GM18502 (cell line): ENCODE measurements at regions not wholly inside any gene's neighbourhood (a gene's known extent, or its start where the extent isn't known, plus 50 kb on each side); places are given as distances from the start of the nearest gene placed in this dataset.
"Not testable (repeated sequence)": the region's sequence is repeated elsewhere in the genome, so short reads cannot be mapped to it uniquely, and the experiment has no call there.

Experiments
- ATAC-seq: cut with Tn5 transposase; IDR thresholded peaks from one replicate; pipeline ENCODE4 v1.9.1; 2021; ENCODE audit warnings: mild to moderate bottlenecking; ENCODE audit not compliant: unreplicated experiment, poor library complexity

DNA sequence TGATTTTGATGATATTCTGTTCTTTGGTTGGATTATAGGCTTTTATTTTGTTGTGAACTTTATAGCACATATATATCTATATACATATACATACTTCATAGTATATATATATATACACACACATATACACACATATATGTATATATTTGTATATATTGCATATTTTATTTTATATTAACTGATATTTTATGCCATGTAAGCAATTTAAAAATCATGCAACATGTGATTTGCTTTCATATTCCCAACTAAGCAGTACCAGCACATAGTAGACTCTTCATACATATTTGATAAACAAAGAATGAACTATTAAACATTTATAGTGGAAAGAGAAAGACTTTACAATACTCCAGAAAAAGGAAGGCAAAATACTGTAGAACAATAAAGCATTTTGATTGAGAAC, 679.2 kb downstream of the TENT5A start:
- no peak for ATAC-seq

DNA sequence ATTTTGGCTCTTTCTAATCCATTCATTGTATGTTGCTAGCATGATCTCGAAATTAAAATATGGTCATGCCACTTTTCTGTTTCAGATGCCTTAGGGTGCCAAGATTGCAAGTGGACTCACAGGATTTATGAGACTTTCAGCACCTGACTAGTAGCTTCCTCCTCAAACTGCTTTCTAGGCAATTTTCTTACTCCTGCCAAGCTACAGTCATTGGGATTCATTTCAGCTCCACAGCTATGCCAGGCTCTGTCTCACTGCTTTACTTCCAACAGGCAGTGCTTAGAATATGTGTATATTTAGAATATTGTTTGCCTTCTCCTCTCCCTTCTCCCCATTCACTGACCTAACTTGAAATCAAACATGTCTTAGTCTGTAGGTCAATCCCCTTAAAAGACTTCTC, 681.4 kb downstream of the TENT5A start:
- ATAC-seq, result no peak

DNA sequence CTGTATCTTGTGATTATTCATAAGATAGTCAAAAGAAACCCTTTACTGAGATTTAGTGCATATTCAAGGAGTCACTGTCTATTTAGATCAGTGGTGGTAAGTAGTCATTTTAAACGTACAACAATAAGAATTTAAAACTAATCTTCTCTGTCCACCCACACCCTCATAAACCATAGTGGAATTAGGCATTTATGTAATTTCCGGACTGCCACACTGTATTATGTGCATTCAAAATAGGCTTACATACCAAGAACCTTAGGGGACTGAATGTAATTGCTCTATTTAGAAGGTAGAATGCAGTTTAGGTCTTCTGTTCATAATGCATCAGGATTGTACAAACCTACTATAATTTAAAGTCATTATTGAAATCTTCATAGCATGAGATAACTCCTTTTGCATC, 685.4 kb downstream of the TENT5A start:
- ATAC-seq, result no peak

DNA sequence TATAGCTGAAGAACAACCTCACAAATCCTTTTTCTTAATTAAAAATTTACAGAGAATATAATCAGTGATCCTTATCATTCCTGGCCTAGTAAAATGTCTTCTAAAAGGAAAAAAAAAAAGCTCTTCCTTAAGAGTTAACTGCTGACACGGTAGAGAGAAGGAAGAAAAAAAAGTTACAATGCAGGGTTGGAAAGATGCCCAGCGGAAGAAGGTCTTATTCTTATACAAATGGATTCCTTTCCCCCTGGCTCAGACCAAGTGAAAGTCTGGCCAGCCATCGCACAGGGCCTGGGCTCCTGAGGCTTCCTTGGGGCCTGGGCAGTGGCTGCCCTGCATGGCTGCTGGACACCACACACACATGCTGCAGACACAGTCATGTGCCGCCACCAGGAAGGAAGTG, 688.6 kb downstream of the TENT5A start:
- ATAC-seq, result no peak

DNA sequence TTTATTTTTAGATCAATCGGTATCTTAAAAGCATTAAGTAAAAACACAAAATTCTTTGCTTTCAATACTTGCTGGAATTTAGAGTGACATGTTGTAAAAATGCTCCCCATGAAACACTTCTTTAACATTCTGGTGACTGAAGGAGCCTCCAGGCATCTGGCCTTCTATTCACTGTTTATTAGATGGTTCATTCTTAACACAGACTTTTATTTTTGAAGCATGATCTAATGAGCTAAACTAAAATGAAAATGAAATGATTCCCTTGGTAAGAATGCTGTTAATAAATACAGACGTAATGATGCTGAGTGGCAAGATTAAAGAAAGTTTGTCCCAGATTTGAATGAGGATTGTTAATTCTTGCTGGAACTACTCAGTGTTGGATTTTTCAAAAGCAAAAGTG, 698.4 kb downstream of the TENT5A start:
- ATAC-seq, result no peak

DNA sequence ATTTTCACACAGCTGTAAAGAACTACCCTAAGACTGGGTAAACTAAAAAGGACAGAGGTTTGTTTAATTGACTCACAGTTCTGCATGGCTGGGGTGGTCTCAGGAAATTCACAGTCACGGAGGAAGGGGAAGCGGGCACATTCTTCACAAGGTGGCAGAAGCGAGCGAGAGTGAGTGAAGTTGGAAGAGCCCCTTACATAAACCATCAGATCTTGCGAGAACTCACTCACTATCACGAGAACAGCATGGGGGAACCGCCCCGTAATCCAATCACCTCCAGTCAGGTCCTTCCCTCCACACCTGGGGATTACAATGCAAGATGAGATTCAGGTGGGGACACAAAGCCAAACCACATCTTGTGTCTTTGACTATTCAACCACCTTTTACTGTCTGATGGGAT, 700.5 kb downstream of the TENT5A start:
- no peak for ATAC-seq

DNA sequence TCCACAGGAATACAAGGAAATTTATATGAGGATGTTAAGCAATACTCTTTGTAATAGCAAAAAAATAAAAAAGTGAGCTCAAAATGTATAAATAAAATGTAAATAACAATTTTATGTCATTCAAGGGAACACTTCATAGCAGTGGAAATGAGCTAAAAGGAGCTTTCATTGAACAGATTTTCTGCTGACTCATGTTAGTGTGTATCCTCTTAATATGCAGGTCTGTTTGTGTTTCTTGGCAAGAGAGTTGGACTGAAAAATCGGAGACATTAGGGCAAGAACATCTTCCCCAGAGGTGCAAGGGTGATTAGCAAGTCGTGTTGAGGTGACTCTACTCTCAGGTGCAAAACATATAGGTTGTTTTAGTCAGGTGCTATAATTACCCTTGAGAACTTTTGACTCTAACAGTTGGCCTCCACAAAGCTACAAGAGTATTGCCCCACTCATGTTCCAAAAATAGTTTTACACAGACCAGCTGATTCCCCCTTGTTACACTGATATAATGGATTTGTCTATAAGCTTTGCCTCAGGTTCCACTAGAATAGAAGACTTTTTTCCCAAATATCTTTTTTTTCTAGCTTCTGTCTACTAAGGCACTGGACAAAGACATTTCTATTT, 702.9 kb downstream of the TENT5A start:
- ATAC-seq, result no peak

DNA sequence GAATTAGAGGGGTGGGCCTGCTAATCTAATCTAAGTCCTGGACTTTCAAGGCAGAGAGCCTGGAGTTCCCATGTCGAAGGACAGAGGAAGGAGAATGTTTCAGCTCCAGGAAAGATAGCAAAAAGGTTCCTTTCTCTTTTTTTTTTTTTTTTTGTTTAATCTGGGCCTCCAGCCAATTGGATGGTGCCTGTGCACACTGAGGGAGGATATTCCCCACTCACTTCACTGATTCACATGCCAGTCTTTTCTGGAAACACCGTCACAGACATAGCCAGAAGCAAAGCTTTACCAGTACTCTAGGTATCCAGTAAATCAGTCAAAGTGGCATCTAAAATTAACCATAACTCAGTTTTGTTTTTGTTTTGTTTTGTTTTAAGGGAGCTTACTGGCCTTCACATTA, 721.1 kb downstream of the TENT5A start:
- no peak for ATAC-seq

DNA sequence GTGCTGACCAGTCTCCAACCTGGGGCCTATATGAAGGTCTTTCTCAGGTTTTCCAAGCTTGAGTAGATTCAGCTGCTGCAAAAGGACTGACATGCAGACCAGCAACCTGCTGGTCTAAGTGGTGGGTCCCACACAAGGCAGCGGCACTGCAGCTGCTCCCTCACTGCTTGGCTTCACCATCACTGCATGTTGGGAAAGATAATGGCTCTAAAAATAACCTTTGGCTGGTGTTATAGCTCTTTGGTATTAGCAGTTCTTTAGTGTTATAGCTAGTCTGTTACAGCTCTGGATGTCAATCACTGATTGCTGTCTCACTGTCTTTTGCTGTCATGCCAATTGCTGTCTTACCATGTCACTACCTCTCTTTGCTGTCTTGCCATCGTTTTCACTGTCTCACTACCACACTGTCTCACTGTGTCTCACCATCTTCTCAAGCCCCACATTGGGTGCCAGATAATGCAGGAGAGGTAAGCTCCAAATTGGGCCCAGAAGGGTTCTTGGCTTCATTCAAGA, 726.4 kb downstream of the TENT5A start:
- ATAC-seq, result no peak

DNA sequence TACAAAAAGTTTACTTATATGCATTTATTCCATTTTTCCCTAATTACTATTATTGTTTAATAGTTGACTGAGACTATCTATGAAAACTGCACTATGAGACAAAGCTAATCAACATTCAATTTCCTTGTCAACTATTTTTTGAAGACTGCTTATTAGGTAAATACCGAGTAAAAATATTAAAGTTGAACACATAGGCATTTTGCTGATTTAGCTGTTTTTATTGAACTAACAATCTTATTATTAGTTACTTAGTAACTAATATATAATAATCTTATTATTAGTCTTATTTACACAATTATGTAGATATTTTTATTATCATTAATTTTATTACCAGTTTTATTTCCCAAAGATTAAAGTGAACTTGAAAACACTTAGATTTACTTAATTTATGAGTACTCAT, 728.8 kb downstream of the TENT5A start:
- no peak for ATAC-seq

DNA sequence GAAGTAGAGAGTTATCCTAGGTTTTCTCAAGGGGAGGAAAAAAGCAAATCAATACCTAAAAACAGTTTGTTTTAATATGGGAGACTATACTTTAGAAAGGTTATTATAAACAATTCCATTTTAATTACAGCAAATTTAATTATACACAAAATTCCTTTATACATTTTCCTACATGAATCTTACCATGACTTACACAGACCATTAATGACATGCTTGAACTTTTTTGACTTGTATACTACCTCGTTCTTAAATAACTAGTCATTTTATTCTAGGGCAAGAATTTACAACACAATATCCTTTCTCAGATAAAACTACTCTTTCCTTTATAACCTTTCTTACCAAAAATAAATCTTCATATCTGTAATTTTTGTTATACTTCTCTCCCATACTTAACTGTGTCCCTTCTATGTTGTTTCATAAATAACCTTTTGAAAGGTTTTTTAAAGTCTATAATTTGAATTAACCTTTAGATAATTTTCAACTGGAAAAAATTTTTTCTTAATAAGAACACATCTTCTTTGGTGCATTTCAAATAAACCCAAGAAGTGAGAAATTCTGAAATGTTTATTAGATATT, 729.4 kb downstream of the TENT5A start:
- ATAC-seq, result no peak

DNA sequence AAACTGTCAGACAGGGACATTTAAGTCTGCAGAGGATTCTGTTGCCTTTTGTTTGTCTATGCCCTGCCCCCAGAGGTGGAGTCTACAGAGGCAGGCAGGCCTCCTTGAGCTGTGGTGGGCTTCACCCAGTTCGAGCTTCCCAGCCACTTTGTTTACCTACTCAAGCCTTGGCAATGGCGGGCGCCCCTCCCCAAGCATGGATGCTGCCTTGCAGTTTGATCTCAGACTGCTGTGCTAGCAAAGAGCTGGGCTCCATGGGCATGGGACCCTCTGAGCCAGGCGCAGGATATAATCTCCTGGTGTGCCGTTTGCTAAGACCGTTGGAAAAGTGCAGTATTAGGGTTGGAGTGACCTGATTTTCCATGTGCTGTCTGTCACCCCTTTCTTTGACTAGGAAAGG, 734.9 kb downstream of the TENT5A start:
- not testable (repeated sequence) for ATAC-seq

DNA sequence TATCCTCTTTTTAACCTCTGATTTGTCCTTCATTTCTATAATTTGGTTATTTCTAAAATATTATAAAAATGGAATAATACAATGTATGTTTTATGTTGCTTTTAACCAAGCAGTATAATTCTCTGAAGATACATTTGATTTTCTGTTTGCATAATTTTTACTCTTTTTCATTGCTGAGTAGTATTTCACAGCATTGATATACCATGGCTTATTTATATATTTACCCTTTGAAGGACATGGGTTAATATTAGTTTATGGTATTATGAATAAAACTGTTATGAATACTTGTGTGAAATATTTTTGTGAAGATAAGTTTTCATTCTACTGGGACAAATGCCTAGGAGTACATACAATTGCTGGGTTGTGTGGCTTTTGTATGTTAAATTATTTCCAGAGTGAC, 748.6 kb downstream of the TENT5A start:
- ATAC-seq, result no peak

DNA sequence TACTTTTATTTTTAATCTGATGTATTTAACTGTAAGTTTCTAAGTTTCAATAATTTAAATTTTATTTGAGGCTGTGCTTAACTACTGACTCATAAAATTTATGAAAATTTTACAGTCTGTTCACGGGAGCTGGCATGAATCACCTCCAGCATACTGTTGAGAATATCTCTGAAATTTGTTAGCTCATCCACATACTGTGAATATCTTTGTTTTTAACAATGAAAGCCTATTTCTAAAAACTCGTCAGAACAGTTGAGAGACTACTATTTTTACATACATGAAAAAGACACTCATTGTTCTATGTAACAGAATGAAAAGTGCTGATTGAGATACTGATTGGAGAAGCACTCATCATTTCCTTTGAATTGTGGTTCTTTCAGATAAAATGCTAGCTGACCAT, 749.3 kb downstream of the TENT5A start:
- no peak for ATAC-seq

DNA sequence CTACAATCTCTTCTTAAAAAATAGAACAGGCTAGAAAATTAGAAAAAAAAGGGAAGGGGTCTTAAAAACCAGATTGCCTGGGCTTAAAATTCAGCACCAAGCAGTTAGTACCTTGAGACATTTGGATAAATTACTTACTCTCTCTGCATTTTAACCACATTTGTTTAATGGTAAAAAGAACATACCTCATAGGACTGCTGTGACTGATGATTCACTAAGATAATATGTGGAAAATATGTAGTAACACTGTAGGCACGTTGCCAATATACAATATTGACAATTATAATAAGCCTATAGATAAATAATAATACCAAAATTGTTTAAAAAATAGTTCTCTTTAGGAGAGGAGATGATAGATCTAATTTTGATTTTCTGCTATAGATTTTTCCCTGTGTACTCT, 750.4 kb downstream of the TENT5A start:
- no peak for ATAC-seq

DNA sequence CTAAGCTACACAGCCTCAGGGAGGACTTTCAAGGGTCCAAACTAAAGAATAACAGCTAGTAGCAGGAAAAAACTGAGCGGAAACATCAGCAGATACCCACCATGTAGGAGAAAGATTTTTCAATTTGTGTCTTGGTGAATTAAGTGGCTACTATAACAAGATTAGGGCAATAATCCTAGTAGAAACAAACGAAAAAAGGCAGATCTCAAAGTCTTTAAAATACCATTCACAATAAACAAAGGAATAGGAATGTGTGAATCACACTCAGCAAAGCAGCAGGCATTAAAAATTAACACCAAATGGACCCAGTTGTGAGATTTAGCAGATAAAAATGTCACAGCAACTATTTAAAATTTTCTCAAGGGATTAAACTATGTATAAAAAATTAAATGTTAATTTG, 761.2 kb downstream of the TENT5A start:
- no peak for ATAC-seq

DNA sequence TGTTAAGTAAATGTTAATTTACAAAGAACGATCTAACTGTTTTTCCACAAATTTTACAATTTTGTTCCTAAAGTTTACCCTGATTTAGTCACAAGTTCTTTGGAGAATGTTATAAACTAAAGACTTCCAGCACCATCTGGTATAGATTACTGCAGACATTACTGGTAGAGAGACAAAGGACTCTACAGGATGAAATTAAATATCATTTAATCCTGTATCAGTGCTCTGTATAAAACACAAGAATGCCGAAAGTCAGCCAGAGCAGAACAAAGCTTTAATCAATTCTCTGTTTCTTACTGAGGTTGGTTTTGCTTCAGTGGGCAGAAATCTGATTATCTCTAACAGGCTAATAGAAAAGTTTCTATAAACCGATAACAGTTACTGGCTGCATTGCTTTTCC, 763.6 kb downstream of the TENT5A start:
- no peak for ATAC-seq

DNA sequence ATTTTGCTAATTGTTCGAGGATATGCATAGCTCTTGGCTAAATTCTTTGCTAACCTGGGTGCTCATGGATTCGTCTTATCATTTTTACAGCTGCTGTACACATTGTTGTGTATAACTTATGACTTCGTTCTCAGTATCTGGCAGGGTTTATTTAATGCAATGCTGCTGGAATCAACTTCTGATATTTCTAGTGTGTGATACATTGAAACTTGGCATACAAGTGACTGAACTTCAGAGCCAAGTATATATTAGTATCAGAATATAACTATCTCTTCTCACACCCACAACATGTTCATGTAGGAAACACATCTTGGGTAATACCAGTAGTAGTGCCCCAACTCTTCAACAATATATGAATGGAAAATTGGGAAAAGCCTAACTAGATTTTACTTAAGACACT, 764.2 kb downstream of the TENT5A start:
- no peak for ATAC-seq

DNA sequence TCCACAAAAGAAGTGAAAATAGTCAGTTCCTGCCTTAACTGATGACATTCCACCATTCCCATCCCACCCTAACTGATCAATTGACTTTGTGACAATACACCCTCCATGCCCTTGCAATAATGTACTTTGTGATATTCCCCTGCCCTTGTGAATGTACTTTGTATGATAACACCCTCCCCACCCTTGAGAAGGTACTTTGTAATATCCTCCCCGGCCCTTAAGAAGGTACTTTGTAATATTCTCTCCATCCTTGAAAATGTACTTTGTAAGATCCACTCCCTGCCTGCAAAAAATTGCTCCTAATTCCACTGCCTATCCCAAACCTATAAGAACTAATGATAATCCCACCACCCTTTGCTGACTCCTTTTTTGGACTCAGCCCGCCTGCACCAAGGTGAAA, 771.3 kb downstream of the TENT5A start:
- ATAC-seq, result not testable (repeated sequence)

DNA sequence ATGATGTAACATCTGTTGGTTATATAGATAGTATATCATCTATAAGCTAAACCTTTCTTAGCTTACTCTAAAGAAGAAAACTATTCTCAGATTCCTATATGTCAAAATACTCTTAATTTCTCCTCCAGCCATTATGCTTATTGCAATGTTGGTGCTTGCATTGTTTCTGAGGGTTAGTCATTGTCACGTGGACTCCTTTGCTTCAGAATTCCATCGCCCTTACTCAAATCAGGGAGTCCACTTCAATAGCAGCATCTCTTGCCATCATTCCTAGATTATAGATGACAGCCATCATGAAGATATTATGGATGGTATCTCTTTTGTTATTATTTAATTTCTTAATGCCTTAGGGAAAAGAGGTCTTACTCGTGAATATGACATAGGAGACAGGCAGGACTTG, 776.1 kb downstream of the TENT5A start:
- no peak for ATAC-seq

DNA sequence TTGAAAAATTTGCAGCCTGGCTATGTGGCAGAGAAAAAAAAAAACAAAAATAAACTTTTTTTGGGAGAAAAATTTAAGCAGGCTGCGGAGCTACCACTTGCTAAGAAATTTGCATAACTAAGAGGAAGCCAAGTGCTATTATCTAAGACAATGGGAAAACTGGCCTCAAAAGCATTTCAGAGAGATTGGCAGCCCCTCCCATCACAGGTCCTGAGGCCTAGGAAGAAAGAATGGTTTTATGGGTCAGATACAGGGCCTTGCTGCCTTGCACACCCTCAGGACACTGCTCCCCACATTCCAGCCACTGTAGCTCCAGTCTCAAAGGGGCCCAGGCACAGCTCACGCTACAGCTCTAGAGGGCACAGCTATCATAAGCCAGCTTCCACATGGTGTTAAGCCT, 777.9 kb downstream of the TENT5A start:
- ATAC-seq, result no peak

DNA sequence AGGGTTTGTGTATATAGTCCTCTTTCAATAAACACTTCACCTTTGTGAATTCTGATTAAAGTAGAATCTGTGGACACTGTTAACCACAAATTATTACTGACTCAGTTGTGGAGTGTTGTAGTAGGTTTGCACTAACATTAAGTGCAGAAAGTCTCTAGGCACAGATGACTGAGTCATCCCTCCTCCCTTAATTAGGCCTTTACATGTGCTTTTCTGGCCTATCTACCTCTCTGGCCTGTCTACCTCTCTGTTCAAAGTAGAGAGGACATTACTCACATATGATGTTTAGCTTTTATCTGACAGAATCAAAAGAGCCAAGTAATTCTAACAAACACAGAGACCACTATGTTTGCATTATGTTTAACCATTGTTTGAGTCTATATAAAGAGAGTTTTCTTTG, 783.0 kb downstream of the TENT5A start:
- no peak for ATAC-seq
